Stimulated activated CD8-positive, alpha-beta memory T cell treated with anti-CD3 and anti-CD28 coated beads, Interleukin-15, amount 100 ng/mL, for 24 hours (primary cell): ENCODE measurements at regions not wholly inside any gene's neighbourhood (a gene's known extent, or its start where the extent isn't known, plus 50 kb on each side); places are given as distances from the start of the nearest gene placed in this dataset.

Experiments used
- DNase-seq: peaks from one replicate; pipeline ENCODE4 v3.0.0-alpha.2; 2020; ENCODE audit warnings: low read depth

DNA sequence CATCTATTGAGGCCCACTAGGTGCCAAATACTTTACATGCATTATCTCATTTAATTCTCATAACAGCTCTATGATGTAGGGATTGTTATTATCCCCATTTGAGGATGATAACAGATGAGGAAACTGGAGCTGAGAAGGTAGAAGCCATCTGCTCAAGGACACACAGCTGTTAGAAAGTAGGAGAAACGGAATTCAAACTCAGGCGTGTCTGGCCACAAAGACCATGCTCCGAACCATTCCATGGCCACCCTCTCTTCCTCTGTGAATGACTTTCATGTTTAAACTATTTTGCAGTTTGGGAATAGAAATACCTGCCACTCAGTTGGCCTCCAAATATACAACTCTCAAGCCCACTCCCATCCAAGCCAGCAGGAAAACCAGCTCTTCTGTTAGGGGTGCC, 87.6 kb upstream of the ANKRD55 start:
- DNase-seq, result no peak

DNA sequence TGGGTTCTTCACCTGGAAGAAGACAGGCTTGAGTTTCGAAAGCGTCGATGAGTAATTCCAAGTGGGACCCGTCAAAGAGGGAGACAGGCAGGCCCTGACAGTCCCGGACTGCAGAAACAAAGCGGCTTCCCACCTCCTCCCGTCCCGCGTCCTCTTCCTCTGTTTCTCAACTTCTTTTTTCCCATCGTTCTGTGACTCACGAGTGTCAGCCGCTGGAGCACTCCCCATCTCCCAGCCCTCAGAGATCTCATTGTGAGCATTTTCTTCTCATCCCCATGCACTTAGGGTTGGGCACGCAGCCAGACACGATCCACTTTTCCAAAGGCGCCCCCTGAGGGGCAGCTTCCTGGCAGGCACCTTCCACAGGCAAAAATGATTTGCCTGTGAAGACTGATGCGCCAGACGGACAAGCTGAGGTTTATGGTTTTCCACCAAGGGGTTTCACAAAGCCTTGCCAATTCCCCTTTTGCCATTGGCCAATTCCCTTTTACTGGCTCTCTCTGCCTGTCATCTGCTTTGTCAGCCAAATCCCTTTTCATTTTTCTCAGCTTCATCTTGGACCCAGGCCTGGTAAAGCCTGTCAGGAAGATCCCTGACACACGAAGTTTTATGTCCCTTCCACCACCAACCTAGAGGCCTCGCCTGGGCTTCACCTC, 86.5 kb upstream of the ANKRD55 start:
- no peak for DNase-seq

DNA sequence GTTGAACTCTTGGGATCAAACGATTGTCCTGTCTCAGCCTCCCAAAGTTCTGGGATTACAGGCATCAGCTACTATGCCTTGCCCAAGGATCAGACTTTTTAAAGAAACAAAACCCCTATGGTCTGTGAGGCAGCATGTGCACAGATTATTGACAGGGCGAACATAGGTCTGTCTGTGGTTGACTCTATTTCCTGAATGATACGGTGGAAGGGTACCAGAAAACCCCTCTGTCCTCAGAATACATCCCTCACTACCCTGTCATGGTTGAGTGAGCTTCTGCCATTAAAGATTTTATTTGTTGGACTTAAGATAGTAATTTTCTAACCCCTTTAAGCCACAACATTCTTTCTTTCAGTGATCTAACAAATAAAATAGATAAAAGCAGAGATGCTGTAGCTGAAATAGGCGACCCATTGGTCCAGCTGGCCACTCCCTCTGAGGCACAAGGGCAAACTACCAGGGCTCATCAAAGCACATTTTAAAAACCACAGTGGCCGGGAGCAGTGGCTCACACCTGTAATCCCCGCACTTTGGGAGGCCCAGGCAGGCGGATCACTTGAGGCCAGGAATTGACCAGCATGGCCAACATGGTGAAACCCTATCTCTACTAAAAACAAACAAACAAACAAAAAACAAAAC, 84.9 kb upstream of the ANKRD55 start:
- DNase-seq, result no peak

DNA sequence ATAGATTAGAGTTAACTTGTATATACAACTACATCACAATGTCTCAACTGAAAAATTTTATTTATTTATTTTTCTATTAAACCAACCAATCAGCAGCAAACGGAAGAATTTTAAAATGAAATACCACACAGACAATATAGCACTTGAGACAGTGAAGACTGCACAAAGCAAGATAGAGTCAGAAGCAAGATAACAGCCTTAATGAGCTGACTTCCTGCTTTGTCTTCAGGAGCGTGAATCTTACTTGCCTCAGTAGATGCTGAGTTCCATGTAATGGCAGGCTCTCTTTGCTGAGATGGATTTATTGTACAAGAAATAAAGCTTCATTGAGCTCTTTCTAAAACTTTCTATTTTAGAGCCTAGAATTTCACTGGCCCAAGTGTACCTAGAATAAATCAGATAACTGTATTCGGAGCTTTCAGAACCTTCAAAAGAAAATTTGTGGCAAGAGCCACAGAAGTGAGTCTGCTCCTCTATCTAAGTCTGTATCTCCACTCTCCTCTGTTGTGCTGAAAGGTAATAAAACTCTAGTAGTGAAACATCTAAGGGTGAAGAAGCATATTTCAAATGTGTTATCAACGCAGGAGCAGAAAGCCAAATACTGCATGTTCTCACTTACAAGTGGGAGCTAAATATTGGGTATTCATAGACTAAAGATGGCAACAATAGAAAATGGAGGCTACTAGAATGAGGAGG, 83.3 kb upstream of the ANKRD55 start:
- DNase-seq, result no peak

DNA sequence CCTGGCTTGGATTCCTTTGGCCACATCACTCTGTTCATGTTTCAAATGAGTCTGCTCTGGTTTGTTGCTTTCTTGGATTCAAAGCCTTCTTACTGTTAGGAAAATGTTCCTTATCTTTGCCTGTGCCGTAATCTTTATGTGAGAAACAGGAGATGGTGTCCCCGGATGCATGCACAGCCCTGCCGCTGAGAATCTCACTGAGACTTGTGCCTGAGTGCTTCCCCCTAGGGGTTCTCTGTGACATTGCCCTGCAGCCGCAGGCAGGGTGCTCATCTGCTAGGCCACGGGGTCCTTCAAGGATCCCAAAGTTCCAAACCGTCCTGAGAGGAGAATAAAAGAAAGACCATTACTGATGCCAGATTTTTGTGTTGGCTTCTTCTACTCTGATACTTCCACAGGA, 81.4 kb upstream of the ANKRD55 start:
- no peak for DNase-seq

DNA sequence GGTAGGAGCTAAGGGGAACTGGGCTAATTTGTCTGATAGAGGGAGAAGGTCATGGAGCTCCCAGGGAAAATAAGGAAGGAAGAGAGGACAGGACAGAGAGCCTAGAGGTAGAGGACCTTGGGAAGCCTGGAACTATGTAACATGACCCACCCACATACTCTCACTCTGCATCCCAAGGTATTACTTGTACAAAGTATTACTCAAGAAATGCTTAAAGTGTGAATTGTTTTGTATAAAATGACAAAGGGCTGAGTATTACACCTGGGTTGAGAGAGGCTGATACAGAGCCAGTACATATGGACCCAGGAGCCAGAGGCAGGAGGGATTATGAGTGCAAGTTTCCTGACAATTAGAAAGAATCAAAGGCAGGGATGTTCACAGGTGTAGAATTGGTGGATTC, 80.5 kb upstream of the ANKRD55 start:
- DNase-seq, result no peak

DNA sequence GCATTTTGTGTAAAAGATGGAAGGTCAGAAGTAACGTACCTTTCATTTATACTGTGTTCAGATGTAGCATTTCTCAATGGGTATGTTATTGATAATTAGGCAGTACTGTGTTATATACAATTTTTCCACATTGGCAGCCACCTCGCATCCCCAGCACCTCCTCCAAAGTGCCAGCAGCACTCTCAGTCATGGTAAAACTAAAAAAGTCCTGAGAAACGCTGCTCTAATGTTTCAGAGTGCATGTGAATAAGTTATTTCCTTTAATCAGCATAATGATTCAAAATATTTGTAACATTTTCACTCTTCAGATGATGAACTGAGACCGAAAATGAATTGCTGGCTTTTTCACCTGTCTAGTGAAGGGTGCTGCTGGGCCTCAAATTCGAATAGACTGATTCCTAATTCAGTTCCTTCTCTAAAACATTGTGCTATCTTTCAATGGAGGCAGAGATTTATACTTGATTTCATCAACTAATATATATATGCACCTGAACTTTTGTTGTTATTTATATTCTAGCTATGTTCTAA, 79.9 kb upstream of the ANKRD55 start:
- no peak for DNase-seq

DNA sequence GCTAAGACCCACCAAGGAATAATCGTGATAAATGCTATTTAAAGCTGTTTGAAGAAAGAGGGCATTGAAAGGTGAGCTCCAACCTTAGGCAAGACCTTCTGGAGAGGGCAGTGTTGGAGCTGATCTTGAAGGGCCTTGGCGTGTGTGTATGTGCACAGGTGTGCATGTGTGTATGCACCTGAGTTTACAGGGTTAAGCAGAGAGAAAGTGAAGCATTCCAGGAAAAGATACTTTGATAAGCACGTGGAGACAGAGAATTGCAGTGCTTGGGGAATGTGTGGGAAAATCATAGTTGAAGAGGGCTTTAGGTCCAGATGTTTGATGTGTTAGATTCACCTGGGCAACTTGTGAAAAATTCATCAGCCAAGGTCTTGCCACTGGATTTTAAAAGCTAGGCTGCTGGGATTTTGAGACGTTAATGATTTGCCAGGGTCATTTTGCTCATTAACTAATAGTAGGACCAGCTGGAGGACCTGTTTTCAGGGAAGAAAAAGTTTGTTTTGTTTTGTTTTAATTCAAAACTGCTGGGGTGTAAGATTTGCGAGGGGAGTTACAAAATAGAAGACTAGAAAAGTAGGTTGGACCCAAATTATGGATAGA, 78.3 kb upstream of the ANKRD55 start:
- DNase-seq, result no peak

DNA sequence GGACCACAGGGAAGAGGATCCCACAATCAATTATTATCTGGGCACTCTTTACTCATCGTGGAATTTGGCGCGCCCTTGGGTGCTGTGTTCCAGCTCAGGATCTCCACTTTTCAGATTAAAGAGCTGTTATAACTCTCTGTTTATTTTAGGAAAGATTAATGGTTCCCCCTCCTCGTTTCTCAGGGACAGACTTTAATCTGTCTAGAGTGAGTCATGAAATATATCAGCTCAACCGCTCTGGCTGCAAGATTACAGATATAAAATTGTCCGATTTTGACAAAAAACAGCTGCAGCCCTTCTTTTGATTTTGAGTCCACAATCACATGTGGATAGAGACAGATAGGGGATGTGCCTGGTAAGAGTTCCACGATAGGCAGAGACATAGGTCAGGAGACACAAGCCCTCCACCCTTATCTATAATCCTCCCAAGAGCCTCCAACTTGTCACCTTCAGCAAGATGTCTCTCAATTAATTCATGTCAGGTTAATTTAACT, 77.6 kb upstream of the ANKRD55 start:
- DNase-seq, result no peak

DNA sequence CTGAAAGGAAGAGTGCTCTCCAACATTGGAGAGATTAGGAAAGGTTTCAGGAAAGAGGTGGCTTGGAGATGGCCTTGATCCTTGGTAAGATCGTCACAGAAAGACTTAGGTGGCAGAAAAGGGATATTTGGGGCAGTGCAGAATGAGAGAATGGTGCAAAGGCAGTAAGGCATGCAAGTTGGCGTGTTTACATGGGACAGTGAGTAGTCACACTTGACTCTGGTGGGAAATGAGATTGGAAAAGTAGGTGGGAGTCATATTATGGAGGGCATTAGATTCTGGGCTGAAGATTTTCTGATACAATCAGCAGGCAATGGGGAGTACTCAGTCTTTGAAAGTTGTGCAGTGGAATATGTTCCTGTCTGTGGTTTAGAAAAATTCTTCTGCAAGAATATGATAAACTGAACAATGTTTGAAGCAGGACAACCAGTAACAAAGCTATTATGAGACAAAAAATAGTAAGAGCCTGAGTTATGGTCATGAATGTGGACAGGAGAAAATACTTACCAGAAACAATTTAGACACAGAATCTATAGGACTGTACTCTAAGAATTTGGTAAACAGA, 76.2 kb upstream of the ANKRD55 start:
- DNase-seq, result no peak

DNA sequence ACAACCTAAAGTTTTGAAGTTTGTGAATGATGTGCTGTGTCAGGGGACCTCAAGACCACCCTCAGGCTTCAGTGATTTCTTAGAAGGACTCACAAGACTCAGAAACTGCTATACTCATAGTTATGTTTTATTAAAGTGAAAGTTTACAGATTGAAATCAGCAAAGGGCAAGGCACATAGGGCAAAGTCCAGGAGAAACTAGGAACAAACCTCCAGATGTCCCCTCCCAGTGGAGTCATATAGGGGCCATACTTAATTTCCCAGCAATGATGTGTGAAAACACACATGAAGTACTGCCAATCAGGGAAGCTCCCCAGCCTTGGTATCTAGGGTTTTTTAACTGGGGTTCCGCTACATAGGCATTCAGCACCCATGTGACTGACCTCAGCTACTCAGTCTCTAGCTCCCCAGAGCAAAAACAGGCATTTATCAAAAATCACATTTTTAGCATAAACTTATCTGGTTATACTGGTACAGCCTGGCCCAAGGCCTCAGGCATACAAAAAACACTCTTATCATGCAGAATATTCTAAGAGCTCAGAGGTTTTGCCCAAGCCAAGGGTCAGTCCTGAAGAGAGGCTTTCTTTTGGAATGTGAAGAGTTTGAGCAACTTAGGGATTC, 74.7 kb upstream of the ANKRD55 start:
- DNase-seq, result no peak

DNA sequence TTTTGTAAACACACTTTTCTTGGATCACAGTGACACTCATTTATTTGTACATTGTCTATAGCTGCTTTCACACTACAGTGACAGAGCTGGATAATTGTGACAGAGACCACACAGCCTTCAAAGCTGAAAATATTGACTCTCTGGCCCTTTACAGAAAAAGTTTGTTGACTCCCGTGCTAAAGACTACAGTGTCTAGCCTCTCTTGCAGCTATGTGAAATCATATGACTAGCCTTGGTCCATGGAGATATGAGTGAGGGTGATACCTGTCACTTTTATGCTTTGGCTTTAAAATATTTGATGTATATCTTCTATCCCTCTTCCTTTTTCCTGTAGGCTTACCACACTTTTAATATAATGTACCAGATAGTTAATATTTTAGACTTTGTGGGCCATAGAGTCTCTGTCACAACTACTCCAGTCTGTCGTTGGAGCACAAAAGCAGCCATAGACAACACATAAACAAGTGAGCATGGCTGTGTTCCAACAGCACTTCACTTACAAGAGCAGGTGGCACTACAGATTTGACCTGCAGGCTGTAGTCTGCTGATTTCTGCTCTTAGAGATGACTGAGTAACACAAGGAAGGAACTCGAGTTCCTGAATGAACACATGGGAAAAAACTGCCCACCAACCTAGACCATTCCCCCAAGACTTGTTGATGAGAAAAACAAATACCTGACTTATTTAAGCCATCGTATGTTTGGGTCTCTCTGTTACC, 73.5 kb upstream of the ANKRD55 start:
- no peak for DNase-seq

DNA sequence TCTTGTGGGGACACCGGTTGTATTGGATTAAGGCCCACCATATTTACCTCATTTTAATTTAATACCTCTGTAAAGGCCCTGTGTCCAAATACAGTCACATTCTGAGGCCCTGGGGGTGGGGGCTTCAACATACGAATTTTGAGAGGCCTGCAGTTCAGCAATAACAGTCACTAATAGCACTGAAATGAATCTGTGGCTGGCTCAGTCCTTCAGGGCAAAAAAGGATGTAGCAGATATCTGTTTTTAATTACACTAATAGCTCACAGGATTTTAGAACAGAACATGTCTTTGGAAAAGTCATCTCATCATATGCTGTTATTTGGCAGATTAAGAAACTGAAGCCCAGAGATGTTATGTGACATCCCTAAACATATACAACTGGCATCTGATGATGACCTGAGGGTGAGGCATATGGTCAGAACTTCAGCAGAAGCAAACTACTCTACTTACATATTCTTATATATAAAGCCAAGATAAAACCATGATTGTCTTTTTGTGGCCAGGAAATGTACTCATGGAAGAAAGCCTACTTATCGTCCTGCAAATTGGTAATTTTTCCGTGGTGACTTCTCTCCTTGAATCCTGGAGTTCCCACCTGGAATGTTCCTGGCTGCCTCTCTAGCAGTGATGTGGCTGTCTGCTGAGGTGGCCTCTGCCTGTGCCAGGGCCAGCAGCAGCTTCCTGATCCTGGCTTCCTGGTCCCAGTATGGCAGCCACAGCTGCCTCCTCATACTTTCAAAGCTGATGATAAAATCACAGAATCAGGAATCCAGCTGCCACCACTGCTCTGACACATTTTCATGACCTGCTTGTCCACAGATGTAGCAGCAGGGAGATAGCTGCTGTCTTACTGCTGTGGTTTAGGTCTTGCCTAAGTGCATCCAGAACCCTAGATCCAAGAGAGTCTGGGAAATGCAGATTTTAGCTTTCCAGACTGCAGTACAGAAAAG, 72.1 kb upstream of the ANKRD55 start:
- DNase-seq, result no peak

DNA sequence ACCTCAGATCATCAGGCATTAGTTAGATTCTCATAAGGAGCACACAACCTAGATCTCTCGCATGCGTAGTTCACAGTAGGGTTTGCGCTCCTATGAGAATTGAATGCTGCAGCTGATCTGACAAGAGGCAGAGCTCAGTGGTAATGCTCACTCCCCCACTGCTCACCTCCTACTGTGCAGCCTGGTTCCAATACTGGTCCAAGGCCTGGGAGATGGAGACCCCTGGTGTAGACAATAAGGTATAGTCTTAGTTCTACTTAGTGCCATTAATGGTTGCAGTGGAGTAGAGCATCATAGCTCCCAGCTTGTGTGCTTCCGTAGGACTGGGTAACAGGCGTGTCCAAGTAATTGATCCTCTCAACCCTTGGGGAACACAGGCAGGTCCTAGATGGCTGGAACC, 70.4 kb upstream of the ANKRD55 start:
- no peak for DNase-seq

DNA sequence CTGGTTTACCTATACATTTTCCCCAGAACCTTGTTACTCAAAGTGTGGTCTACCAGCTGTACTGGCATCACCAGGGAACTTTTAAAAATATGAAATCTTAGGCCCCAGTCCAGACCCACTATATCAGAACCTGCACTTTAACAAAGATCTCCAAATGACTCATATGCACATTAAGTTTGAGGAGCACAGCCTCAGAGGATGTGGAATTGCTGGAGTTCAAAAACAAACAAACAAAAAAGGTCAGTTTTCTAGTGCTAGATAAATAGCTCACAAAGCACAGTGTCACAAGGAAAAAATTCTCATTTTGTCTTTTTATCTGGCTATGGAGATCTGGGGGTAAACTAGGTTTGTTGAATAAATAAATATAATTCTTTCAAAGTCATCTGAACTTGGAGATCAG, 68.9 kb upstream of the ANKRD55 start:
- no peak for DNase-seq

DNA sequence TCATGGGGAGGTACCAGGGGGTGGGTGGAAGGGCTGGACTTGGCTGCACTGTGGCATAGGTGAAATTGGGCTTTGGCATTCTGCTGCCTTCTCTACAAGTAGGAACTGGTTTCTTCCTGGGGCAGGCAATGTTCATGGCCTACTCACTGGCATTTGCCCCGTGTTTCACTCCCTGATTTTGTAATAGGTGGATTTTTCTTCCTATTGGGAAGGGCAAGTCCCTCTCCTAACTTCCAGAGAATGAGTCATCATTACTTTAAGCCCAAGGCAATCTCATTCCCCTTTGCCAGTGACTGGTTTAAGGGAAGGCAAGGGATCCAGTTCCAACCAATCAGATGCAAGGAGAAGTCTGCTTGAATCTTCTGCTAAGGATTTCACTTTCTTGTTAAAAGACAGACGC, 67.9 kb upstream of the ANKRD55 start:
- DNase-seq, result no peak

DNA sequence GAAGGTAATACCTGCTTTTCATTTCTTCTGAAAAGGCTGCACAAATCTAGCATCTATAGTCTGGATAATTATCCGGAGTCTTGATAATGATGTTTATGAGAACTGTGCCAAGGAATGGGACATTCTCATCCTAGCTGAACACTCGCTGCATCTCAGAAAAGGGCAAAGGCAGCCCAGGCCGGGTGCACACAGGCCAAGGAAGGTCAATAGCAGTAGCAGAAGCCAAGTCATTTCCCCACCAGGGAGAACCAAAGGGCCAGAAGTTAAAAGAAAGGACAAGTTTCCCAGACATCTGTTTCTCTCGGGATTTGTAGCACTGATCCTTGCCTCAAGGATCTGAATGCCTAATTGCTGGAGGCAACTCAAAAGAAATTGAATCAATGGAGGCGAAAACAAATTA, 66.1 kb upstream of the ANKRD55 start:
- no peak for DNase-seq

DNA sequence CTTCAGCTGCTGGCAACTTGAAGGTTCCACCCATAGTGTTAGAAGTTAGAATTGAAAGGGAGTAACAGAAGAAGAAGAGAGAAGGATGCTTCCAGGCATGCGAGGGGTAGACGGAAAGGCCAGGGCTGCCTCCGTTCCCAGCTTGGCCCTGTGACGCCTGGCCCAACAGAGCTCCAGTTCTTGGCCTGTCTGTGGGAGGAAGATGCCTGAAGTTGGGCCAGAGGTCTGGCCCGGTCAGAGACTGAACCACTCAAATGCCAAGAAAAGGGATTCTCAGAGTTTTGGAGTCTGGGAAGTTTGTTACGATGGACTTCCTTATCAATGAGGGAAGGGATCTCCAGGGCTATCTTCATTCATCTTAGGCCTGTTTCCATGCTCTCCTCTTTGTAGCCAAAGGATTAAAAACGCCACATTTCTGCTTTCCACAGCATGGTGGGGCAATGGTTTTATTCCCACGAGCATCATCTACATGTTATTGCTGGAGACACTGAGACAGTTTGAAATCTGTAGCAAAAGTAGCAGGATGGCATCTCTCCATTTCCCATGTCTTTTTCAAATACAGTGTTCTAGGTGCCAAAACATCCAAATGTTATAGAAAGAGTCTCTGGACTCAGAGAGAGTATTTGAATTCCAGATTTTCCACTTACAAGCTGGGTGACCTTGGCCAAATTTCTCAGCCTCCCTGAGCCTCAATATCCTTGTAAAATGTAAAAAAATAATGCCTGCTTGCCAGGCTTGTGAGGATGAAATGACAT, 65.4 kb upstream of the ANKRD55 start:
- no peak for DNase-seq

DNA sequence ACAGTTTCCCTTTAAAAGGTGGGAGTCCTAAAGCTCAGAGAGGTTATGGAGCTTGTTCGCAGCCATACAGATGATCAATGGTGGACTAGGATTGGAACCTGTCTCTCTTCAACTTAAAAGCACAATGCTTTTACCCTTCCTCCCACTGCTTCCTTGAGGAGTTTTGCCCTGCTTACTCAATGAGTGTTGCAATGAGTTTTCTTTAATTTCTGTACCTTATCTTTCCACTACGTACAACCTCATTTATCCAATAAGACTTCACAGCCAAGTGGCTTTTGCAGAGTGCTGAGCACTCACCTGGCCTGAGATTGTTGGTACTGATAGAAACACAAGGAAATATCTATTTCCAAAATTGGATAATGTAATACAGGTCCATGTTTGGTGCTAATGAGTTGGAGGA, 64.7 kb upstream of the ANKRD55 start:
- DNase-seq, result no peak
